ENCODE measurements at regions not wholly inside any gene's neighbourhood (a gene's known extent, or its start where the extent isn't known, plus 50 kb on each side); places are given as distances from the start of the nearest gene placed in this dataset.

DNA sequence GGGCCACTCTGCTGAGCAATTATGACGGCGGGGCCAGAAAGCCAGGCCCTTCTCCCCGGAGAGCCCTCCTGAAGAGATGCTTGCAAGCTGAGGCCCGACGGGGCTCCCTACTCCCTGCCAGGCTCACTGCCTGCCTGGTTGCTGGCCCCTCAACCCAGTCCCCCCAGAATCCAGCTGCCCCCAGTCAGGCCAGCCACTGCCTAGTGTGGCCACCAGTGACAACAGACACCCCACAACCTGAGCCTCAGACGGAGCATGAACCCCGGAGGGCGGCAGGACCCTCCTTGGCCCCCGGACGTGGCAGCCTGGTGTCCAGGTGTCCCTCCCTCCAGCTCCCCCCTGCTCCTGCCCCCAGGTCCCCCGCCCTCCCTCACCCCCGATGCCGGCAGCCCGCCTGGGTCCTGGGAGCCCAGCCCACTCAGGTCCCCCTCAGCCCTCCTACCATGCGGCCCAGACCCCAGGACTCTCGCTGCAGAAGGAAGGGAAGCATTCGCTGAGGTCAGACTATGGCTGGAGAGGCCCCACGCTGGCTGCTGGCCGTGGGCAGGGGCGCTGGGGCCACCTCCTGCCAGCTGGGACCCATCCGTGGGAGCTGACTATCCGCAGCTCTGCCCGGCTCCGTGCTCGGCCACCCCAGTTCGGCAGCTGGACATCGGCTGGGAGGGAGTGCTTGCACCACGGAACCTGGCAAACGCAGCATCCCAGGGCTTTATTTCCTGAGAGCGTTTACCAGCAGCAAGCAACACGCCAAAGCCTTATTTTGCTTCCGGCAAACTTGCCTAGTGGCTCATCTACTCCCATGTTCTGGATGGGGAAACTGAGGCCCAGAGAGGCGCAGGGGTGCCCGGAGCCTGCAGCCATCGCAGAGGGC, 89.8 kb downstream of the UNCX start:
- no peak for FAIRE-seq

GRCh38 chr7:1323178-1324027, 90.7 kb downstream of the UNCX start:
- FAIRE-seq: no peak

DNA sequence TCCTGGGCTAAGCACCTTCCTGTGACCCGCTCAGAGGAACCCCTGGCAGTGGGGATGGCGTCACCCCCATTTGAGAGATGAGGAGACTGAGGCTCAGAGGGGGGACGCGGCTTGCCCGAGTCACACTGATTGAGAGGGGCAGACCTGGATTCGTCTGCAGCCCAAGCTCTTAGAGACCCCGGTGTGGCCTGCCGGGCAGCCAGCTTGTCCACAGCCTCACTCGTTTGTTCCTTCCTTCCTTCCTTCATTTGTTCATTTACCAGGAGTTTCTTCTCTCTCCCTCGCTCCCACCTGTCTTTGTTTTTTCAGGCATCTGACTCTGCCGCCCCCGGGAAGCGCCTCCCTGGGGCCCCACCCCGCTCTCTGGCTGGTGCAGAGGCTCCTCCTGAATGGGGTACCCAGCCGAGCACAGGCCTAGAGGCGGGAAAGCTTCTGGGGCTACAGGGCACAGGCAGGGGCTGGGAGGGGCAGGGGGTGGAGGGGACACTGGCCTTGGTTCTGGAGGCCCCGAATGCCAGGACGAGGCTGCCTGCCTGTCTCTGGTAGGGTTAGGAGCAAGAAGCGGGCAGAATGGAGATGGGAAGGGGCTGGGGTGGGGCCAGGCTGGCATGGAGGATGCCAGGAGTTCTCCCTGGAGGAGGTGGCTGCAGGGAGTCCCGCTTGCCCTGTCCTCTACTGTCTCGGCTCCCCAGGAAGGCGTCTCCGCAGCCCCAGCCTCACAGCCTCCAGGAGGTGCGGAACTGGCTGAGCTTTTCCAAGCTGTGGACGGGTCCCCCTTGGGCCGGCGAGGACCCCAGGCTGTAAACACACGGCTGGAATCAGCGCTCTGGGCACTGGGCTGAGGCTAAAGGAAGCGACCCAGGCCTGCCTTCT, 91.6 kb downstream of the UNCX start:
- FAIRE-seq: no peak

DNA sequence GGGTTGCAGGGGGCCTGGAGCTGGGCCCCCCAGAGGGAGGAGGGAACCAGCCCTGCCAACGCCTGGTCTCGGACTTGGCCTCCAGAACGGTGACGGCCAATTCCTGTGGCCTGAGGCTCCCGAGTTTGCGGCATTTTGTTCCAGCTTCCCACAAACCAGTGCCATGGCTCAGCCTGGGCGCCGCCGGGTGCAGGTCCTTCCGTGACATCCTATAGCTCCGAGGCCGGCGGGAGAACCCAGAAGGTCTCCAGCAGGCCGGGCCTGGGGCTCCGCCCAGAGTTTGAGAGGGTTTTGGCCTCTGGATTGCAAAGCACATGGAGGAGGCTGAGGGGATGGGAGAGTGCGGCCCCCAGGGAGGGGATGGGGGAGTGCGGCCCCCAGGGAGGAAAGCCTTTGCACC, 92.6 kb downstream of the UNCX start:
- no peak for FAIRE-seq

- no peak for FAIRE-seq
Observed at GRCh38 chr7:1325646-1326510, 93.2 kb downstream of the UNCX start.

DNA sequence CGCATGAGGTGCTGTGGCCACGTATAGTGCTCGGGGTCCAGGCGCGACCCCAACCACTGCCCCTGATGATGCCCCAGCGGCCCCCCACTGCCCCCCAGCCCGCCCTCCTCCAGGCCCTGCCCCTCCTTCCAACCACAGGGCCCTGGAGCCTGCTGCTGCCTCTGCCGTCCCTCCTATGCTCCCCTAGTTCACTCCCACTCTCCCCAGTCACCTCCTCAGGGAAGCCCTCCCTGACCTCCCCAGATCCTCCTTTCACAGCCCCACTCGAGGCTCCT, 93.8 kb downstream of the UNCX start:
- FAIRE-seq: no peak

DNA sequence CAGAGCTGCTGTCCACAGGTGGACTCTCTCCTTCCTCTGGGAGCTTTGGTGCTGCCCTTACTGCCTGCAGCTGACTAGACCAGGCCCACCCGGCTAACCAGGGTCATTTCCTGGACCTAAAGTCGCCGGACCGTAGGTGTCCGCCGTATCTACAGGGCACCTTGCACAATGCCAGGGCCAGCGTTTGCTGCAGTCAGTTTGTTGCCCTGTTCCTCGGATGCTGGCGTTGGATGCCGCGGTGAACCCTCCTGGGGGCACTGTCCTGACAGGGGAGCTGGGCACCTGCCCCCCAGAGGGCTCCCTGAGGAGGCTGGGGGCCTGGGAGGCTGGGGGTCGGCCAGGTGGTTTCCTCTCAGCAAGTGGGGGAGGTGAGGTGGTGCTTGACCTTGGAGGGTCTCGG, 96.6 kb downstream of the UNCX start:
- FAIRE-seq: no peak

DNA sequence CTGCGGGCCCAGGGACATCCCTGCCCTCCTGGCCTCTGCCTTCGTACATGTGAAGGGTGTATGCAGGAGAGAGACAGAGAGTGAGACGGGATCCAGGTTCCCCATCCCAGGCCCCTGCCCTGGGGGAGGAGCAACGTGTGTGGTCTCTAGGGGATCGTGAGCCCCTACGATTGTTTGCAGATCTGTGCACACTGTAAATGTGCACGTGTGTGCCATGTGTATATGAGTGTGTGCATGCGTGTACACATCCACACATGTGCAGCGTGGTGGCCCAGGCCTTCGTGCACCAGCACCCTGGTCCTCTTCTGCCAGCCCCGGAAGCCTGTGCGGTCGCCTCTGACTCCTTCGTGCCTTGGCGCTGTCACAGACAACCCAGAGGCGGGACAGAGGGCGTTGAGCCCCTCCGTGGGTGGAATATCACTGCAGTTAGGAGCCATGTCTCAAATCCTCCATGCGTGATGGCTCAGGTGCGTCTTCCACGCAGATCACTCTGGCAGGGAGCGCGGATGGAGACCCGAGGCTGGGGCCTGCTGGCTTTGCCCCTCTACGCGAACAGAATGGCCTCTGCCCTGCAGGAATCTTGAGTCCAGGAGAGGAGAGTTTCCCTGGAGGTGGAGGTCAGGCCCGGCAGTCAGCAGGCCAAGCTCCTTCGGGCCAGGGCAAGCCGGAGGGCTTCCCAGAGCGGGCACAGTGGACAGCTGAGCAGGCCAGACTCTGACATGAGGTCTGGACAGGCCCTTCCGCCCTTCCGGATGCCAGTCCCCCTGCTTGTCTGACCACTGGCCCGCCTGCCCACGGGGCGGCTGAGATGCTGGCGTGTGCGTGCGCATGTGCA, 97.5 kb downstream of the UNCX start:
- FAIRE-seq: no peak

GRCh38 chr7:1330801-1331425, 98.2 kb downstream of the UNCX start:
- FAIRE-seq: no peak

GRCh38 chr7:1331561-1332467, 99.1 kb downstream of the UNCX start:
- no peak for FAIRE-seq

- peak; percentile 30 for FAIRE-seq
Observed at GRCh38 chr7:1336509-1336908, 103.8 kb downstream of the UNCX start.

DNA sequence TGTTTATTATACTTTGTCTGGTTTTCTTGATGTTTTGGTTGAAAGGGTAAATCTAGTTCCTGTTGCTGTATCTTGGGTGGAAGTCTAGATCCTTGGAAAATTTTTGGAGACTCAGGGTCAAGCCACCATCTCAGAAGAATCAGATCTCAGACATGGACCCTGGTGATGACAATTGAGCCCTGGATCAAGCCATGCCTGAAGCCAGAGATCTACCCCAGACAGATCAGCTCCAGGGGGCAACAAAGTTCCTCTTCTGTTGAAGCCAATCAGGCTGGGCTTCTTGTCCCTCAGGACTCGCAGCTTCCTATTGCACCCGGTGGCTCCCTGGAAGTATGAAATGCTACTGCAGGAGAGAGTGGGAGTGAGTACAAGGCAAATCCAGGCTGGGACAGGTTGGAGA, 106.9 kb downstream of the UNCX start:
- no peak for FAIRE-seq

DNA sequence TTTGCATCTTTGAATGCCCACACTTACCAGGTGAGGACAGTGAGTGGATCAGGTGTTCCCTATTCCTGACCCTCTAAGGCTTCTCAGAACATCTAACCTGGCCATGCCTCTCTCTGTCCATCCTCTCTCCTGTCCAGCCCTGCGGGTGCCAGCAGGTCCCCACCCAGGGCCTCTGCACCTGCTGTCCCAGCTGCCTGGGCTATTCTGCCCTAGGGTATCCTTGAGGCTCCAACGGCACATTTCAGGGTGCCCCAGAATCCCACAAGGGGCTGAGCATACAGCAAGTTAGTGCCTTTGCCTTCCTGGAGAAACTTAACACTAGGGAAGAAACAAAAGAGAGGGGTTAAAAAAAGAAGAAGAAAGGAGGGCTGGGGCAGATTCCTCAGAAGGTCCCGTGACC, 107.4 kb downstream of the UNCX start:
- FAIRE-seq: no peak

GRCh38 chr7:1340461-1341360, 108.0 kb downstream of the UNCX start:
- FAIRE-seq: no peak

DNA sequence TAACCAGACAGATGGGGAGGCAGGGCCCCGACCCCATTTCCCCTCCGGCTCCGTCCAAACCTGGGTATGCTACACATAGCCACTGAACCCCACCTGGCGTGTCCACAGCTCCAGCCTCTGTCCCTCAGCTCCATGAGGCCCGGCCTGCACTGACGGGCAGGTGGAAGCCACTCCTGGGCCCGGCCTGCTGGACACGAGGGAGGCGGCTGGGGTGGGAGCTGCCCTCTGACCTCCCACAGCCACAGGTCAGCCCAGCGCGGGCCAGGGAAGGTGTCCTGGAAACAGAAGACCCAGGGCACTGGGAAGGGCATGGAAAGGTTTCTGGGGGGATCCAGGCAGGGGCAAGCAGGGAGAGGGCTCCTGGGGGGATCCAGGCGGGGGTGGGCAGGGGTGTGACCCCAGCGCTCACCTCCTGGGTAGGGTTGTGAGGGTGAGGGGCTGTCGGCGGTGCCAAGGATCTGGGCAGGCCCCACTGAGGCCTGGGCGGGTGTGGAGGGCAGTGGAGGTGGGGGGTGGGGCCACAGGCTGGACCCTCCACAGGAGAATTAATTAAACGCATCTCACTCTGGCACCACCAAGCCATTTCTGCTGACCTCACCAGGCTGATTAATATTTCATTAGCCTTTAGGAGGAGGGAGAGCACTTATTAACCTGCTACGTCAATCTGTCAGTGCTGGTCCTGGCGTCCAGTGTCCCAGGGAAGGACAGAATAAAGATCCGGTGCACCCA, 108.9 kb downstream of the UNCX start:
- FAIRE-seq: no peak

DNA sequence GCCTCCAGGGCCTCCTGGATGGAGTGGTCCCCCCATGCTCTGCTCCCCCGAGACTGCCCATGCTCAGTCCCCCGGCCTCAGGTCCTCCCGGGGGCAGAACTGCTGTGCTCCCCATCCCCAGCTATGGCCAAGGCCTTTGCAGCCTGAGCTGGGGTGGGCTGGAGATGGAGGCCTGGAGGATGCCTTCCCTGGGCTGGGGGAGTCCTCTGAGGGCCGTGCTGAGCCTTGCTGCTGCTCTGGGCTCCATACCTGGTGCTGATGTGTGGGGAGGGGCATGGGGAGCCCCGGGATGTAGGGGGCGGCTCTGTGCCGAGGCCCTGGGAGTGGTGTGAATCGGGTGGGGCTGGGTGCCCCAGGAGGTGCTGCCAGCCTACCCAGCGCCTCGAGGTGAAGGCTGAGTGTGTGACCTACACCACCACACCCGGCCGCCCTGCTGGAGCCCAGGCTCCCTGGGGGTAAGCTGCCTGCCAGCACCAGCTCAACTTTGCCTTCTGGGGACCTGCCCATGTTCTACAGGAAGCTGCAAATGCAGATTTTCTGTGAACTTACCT, 109.5 kb downstream of the UNCX start:
- FAIRE-seq: no peak

GRCh38 chr7:1343551-1343950, 110.9 kb downstream of the UNCX start:
- no peak for FAIRE-seq

DNA sequence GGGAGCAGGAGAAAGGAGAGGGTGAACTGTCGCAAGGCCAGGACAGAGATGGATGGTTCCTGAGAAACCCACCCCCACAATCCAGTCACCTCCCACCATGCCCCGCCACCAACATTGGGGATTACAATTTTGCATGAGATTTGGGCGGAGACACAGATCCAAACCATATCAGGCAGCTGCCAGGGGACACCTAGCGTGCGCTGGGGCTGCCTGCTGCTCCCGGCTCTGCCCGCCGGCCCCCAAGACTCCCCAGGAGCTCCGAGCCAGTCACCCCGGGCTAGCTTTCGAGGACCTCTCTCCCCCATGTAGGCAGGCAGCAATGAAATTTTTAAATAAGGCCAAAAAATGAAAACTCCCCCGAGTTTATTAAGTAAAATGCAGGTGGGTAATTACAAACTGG, 111.7 kb downstream of the UNCX start:
- FAIRE-seq: no peak
